ENCODE measurements at regions not wholly inside any gene's neighbourhood (a gene's known extent, or its start where the extent isn't known, plus 50 kb on each side); places are given as distances from the start of the nearest gene placed in this dataset.
"Not testable (repeated sequence)": the region's sequence is repeated elsewhere in the genome, so short reads cannot be mapped to it uniquely, and the experiment has no call there.

GRCh38 chr9:67166335-67166734, 174.0 kb upstream of the SPATA31A3 start:
- not testable (repeated sequence) for TF ChIP-seq CTCF (IDR thresholded peaks at IDR 0.05); POLR2AphosphoS5 (IDR thresholded peaks at IDR 0.05; ENCODE audit: low read depth, low read length); TCF7L2 (IDR thresholded peaks at IDR 0.05; ENCODE audit: low read depth, low read length); SIN3A (IDR thresholded peaks at IDR 0.05; ENCODE audit: borderline replicate concordance, insufficient read depth, low read depth, low read length)

All from Panc1 (cell line).